ENCODE measurements at regions not wholly inside any gene's neighbourhood (a gene's known extent, or its start where the extent isn't known, plus 50 kb on each side); places are given as distances from the start of the nearest gene placed in this dataset.

DNA sequence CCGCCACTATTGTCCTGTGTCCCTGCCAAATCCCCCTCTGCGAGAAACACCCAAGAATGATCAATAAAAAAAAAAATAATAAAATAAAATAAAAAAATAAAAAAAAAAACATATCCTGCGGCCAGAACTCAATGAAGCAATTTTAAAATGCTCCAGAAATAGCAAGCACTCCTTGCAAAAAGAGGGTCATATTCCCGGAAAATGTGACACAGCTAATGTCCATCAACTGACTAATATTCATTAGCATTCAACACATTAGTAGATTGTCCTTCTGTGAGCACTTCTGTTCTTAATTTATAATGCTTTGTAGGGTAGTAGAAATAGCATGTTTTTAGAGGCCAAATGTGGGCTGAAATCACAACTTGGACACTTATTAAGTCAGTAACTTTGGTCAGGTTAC lies 252.3 kb upstream of the SESN3 start:
- ChIA-PET POLR2A (ENCODE audit: unreplicated experiment) (no interaction called here), CTCF (no interaction called here)
- no peak overlapping the region for H3K4me3 ChIP-seq (ENCODE audit: low read length)
- no peaks in the 10 kb centered on the region for H3K4me1 ChIP-seq (ENCODE audit: insufficient read depth, low read length)
- intact Hi-C loops (cut with micrococcal nuclease): no loop called here
- no peaks in the 10 kb centered on the region for H3K9me2 ChIP-seq (replicated peaks; ENCODE audit: low read length)
- no peak for TF ChIP-seq EZH2phosphoT487 (IDR thresholded peaks at IDR 0.05; ENCODE audit: borderline replicate concordance, low read length)
- TF ChIP-seq, protein P1, sequence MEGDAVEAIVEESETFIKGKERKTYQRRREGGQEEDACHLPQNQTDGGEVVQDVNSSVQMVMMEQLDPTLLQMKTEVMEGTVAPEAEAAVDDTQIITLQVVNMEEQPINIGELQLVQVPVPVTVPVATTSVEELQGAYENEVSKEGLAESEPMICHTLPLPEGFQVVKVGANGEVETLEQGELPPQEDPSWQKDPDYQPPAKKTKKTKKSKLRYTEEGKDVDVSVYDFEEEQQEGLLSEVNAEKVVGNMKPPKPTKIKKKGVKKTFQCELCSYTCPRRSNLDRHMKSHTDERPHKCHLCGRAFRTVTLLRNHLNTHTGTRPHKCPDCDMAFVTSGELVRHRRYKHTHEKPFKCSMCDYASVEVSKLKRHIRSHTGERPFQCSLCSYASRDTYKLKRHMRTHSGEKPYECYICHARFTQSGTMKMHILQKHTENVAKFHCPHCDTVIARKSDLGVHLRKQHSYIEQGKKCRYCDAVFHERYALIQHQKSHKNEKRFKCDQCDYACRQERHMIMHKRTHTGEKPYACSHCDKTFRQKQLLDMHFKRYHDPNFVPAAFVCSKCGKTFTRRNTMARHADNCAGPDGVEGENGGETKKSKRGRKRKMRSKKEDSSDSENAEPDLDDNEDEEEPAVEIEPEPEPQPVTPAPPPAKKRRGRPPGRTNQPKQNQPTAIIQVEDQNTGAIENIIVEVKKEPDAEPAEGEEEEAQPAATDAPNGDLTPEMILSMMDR (conservative IDR thresholded peaks at IDR 0.05; ENCODE audit: low read depth, low read length): no peak
- no peak for TF ChIP-seq EZH2 (IDR thresholded peaks at IDR 0.05; ENCODE audit: low read length, unreplicated experiment)
- ATAC-seq (no peak), DNase-seq (no peak)
- no peak overlapping the region for H3K4me2 ChIP-seq (ENCODE audit: low read length)
- peaks cover 15% of the 10 kb centered on the region; the same call in 1 of the 2 replicates for H3K27me3 ChIP-seq (ENCODE audit: low read length)
- no peaks in the 10 kb centered on the region for H3F3A ChIP-seq (ENCODE audit: low read length, unreplicated experiment)
- no peaks in the 10 kb centered on the region for H4K20me1 ChIP-seq (ENCODE audit: low read length)
- H3K36me3 ChIP-seq (ENCODE audit: low read depth, low read length): no peaks in the 10 kb centered on the region
- no peaks in the 10 kb centered on the region for H3K79me2 ChIP-seq (ENCODE audit: low read length)
- no peaks in the 10 kb centered on the region for H3K9me3 ChIP-seq (ENCODE audit: low read length)
- no peak overlapping the region for H2AFZ ChIP-seq (ENCODE audit: low read length)
- no TSS peak for BruUV-seq (replicated peaks)
- H3K27ac ChIP-seq (ENCODE audit: low read length): no peak overlapping the region
- H3K9ac ChIP-seq (ENCODE audit: low read length): no peak overlapping the region

DNA sequence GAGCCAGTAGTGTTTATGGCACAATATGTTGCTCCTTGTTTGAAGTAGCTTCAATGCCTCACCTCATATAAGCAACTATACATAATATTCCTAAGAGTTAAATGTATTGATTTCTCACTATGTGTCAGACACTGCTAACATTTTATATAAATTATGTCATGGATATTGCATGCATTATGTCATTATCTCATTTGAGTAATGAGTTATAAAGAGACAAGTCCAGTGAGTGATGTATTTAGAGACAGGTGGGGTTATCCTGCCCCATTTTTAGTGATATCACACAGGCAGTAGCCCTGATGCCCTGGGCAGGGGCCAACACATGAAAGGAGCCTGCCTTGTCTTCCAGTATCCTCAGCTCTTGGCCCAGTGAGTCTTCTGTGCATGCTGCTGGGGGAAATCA lies 247.0 kb upstream of the SESN3 start:
- Histone ChIP-seq H3F3A (ENCODE audit: low read length, unreplicated experiment) (no peaks in the 10 kb centered on the region), H3K27me3 (ENCODE audit: low read length) (no peaks in the 10 kb centered on the region), H3K4me3 (ENCODE audit: low read length) (no peak overlapping the region), H3K4me1 (ENCODE audit: insufficient read depth, low read length) (no peaks in the 10 kb centered on the region), H4K20me1 (ENCODE audit: low read length) (no peaks in the 10 kb centered on the region), H3K36me3 (ENCODE audit: low read depth, low read length) (no peaks in the 10 kb centered on the region), H3K9me2 (replicated peaks; ENCODE audit: low read length) (no peaks in the 10 kb centered on the region), H3K27ac (ENCODE audit: low read length) (no peak overlapping the region), H3K4me2 (ENCODE audit: low read length) (no peak overlapping the region), H3K79me2 (ENCODE audit: low read length) (no peaks in the 10 kb centered on the region), H2AFZ (ENCODE audit: low read length) (no peak overlapping the region), H3K9me3 (ENCODE audit: low read length) (no peaks in the 10 kb centered on the region), H3K9ac (ENCODE audit: low read length) (no peak overlapping the region)
- no peak for ATAC-seq
- BruUV-seq (replicated peaks): no TSS peak
- no peak for TF ChIP-seq EZH2 (IDR thresholded peaks at IDR 0.05; ENCODE audit: low read length, unreplicated experiment)
- no peak for TF ChIP-seq EZH2phosphoT487 (IDR thresholded peaks at IDR 0.05; ENCODE audit: borderline replicate concordance, low read length)
- TF ChIP-seq, protein P1 (conservative IDR thresholded peaks at IDR 0.05; ENCODE audit: low read depth, low read length): no peak
- intact Hi-C loops (cut with micrococcal nuclease): no loop called here
- DNase-seq: no peak
- POLR2A ChIA-PET (ENCODE audit: unreplicated experiment): no interaction called here
- CTCF ChIA-PET: no interaction called here

DNA sequence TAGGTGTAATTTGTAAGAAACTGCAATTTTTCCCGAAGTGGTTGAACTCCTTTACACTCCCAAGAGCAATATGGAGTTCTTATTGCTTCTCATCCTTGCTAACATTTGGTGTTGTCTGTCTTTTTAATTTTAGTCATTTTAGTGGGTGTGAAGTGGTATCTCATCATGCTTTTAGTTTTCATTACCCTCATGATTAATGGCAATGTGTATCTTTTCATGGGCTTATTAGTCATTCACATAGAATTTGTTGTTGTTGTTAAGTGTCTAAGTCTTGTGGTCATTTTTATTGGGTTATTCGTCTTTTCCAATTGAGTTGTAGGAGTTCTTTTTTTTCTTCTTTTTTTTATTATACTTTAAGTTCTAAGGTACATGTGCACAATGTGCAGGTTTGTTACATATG lies 238.3 kb upstream of the SESN3 start:
- no peaks in the 10 kb centered on the region for H3K36me3 ChIP-seq (ENCODE audit: low read depth, low read length)

More for the DNA sequence above, 238.3 kb upstream of the SESN3 start:
- POLR2A ChIA-PET (ENCODE audit: unreplicated experiment): no interaction called here
- no peak overlapping the region for H3K27ac ChIP-seq (ENCODE audit: low read length)
- BruUV-seq (replicated peaks): no TSS peak
- H3K9ac ChIP-seq (ENCODE audit: low read length): no peak overlapping the region
- H3K9me3 ChIP-seq (ENCODE audit: low read length): no peaks in the 10 kb centered on the region
- intact Hi-C loops (cut with micrococcal nuclease): no loop called here
- no peak for ATAC-seq
- TF ChIP-seq, protein P1 (conservative IDR thresholded peaks at IDR 0.05; ENCODE audit: low read depth, low read length): no peak
- TF ChIP-seq EZH2 (IDR thresholded peaks at IDR 0.05; ENCODE audit: low read length, unreplicated experiment): no peak
- no peak for TF ChIP-seq EZH2phosphoT487 (IDR thresholded peaks at IDR 0.05; ENCODE audit: borderline replicate concordance, low read length)
- CTCF ChIA-PET: no interaction called here
- H3K79me2 ChIP-seq (ENCODE audit: low read length): no peaks in the 10 kb centered on the region
- no peaks in the 10 kb centered on the region for H3K9me2 ChIP-seq (replicated peaks; ENCODE audit: low read length)
- no peaks in the 10 kb centered on the region for H3K4me1 ChIP-seq (ENCODE audit: insufficient read depth, low read length)
- H3K4me3 ChIP-seq (ENCODE audit: low read length): no peak overlapping the region
- H2AFZ ChIP-seq (ENCODE audit: low read length): no peak overlapping the region
- no peaks in the 10 kb centered on the region; the same call in 1 of the 2 replicates for H3K27me3 ChIP-seq (ENCODE audit: low read length)
- H3F3A ChIP-seq (ENCODE audit: low read length, unreplicated experiment): no peaks in the 10 kb centered on the region
- DNase-seq: no peak
- no peak overlapping the region for H3K4me2 ChIP-seq (ENCODE audit: low read length)
- no peaks in the 10 kb centered on the region for H4K20me1 ChIP-seq (ENCODE audit: low read length)
